ENCODE measurements at regions not wholly inside any gene's neighbourhood (a gene's known extent, or its start where the extent isn't known, plus 50 kb on each side); places are given as distances from the start of the nearest gene placed in this dataset.

DNA sequence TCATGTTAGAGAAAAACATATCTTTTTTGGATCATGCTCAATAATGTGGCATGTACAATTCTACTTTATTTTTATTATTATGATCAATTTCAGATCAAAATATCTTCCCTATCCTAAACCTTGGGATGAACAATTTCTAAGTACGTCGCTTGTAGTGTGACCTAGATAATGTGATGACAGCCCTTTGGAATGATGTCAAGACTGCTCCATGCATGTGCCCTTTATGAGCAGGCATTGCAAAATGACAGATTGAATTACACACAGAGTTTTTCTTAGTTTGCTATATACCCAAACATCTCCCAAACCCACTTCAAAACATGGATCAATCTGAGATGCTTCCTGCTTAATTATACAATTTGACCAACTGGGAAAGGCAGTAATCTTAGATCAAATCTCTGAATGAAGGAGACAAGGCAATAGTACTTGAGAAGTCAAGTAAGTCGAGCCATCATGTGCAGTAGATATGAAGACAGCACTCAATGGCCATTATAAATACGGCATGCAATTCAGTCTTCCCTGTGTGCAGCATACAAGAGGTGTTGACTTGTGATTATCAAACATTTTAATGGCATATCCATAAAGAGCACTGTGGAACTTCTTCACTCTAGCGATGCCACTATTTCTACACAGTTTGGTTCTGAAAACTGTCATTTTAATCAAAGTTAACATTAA lies 294.8 kb downstream of the RNF144B start:
- 27% methylated on average over 5 of the region's 5 CpGs for WGBS (ENCODE audit: insufficient coverage, insufficient replicate concordance, low lambda C conversion rate, missing lambda C conversion rate)
- no peak for DNase-seq (ENCODE audit: low read depth, low spot score)
- H3K4me2 ChIP-seq (ENCODE audit: control insufficient read depth, insufficient read depth), result no peak overlapping the region
- no peak for FAIRE-seq
- no peak overlapping the region for H2AFZ ChIP-seq (ENCODE audit: control insufficient read depth, low read depth, low read length)
- CTCF ChIA-PET, result no interaction called here
- SMC1A ChIA-PET (ENCODE audit: uncharacterized antibody, unreplicated experiment), result no interaction called here
- in situ Hi-C loops (cut with MboI) (no loop called here), intact Hi-C loops (cut with micrococcal nuclease; ENCODE audit: unreplicated experiment) (no loop called here)
- H3K9ac ChIP-seq (ENCODE audit: control insufficient read depth, insufficient read depth, low read length), result no peak overlapping the region
- H3K27me3 ChIP-seq (replicated peaks in 1 of 2; ENCODE audit: control insufficient read depth in 2 of 2, insufficient read depth in 2 of 2, low read length in 1 of 2), result no peaks in the 10 kb centered on the region
- no peaks in the 10 kb centered on the region for H4K20me1 ChIP-seq (ENCODE audit: control insufficient read depth, insufficient read depth)
- no peak for ATAC-seq
- TF ChIP-seq SMC3 (IDR thresholded peaks at IDR 0.05; ENCODE audit: borderline replicate concordance, low read length) (no peak), LARP7 (IDR thresholded peaks at IDR 0.05) (no peak), PAX8 (IDR thresholded peaks at IDR 0.05) (no peak), MYC (IDR thresholded peaks at IDR 0.05; ENCODE audit: insufficient read depth, insufficient read length, insufficient replicate concordance, low read length, severe bottlenecking) (no peak), NR2C2 (IDR thresholded peaks at IDR 0.05; ENCODE audit: borderline replicate concordance, control insufficient read depth, insufficient read length, low read depth) (no peak), MEF2A (IDR thresholded peaks at IDR 0.05; ENCODE audit: insufficient read depth, low read depth, low read length) (no peak), MEF2B (IDR thresholded peaks at IDR 0.05; ENCODE audit: partially characterized antibody, poor library complexity, severe bottlenecking) (no peak)
- TF ChIP-seq, protein P1, sequence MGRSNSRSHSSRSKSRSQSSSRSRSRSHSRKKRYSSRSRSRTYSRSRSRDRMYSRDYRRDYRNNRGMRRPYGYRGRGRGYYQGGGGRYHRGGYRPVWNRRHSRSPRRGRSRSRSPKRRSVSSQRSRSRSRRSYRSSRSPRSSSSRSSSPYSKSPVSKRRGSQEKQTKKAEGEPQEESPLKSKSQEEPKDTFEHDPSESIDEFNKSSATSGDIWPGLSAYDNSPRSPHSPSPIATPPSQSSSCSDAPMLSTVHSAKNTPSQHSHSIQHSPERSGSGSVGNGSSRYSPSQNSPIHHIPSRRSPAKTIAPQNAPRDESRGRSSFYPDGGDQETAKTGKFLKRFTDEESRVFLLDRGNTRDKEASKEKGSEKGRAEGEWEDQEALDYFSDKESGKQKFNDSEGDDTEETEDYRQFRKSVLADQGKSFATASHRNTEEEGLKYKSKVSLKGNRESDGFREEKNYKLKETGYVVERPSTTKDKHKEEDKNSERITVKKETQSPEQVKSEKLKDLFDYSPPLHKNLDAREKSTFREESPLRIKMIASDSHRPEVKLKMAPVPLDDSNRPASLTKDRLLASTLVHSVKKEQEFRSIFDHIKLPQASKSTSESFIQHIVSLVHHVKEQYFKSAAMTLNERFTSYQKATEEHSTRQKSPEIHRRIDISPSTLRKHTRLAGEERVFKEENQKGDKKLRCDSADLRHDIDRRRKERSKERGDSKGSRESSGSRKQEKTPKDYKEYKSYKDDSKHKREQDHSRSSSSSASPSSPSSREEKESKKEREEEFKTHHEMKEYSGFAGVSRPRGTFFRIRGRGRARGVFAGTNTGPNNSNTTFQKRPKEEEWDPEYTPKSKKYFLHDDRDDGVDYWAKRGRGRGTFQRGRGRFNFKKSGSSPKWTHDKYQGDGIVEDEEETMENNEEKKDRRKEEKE (IDR thresholded peaks at IDR 0.05), result no peak
- no peaks in the 10 kb centered on the region for H3K4me1 ChIP-seq (ENCODE audit: control insufficient read depth, insufficient read depth, low read length)
- H3K9me3 ChIP-seq (replicated peaks; ENCODE audit: control insufficient read depth, insufficient read depth, low read length), result no peaks in the 10 kb centered on the region
- H3K79me2 ChIP-seq (ENCODE audit: control insufficient read depth, insufficient read depth, low read length), result no peaks in the 10 kb centered on the region
- POLR2A ChIA-PET, result no interaction called here
- H3K27ac ChIP-seq (ENCODE audit: control insufficient read depth, insufficient read depth), result no peak overlapping the region
- no TSS peak for BruUV-seq (replicated peaks)
- H3K36me3 ChIP-seq (ENCODE audit: control insufficient read depth in 2 of 2, insufficient read depth in 2 of 2, low read length in 1 of 2), result no peaks in the 10 kb centered on the region
- RAD21 ChIA-PET (ENCODE audit: unreplicated experiment), result no interaction called here
- no peak overlapping the region for H3K4me3 ChIP-seq

Measured in GM12878 (cell line).